ENCODE measurements at regions not wholly inside any gene's neighbourhood (a gene's known extent, or its start where the extent isn't known, plus 50 kb on each side); places are given as distances from the start of the nearest gene placed in this dataset.

- ATAC-seq: no peak
- no peaks in the 10 kb centered on the region for H3K9me3 ChIP-seq (ENCODE audit: control insufficient read depth, low read length, poor library complexity, severe bottlenecking)
- H3K4me3 Mint-ChIP-seq: no peak overlapping the region
Observed at GRCh38 chr5:29262339-29263123, 1931.0 kb upstream of the CDH6 start.

GRCh38 chr5:29261213-29261612, 1932.3 kb upstream of the CDH6 start:
- Mint-ChIP-seq H3K36me3 (ENCODE audit: low read depth) (no peaks in the 10 kb centered on the region), H3K4me1 (no peaks in the 10 kb centered on the region), H3K27me3 (no peaks in the 10 kb centered on the region), H3K4me3 (no peak overlapping the region), H3K27ac (no peak overlapping the region)
- DNase-seq: no peak
- ATAC-seq: no peak
- H3K9me3 ChIP-seq (ENCODE audit: control insufficient read depth, low read length, poor library complexity, severe bottlenecking): no peaks in the 10 kb centered on the region

More at GRCh38 chr5:29262339-29263123, 1931.0 kb upstream of the CDH6 start:
- Mint-ChIP-seq H3K27me3 (no peaks in the 10 kb centered on the region), H3K27ac (no peak overlapping the region), H3K36me3 (ENCODE audit: low read depth) (no peaks in the 10 kb centered on the region), H3K4me1 (no peaks in the 10 kb centered on the region)
- no peak for DNase-seq

- Mint-ChIP-seq H3K4me3 (no peak overlapping the region), H3K27ac (no peak overlapping the region), H3K36me3 (ENCODE audit: low read depth) (no peaks in the 10 kb centered on the region), H3K27me3 (no peaks in the 10 kb centered on the region), H3K4me1 (no peaks in the 10 kb centered on the region)
- no peaks in the 10 kb centered on the region for H3K9me3 ChIP-seq (ENCODE audit: control insufficient read depth, low read length, poor library complexity, severe bottlenecking)
- DNase-seq: no peak
- ATAC-seq: no peak
Observed at GRCh38 chr5:29252390-29252789, 1941.1 kb upstream of the CDH6 start.

- no peak for DNase-seq
- H3K9me3 ChIP-seq (ENCODE audit: control insufficient read depth, low read length, poor library complexity, severe bottlenecking): no peaks in the 10 kb centered on the region
- Mint-ChIP-seq H3K27ac (no peak overlapping the region), H3K36me3 (ENCODE audit: low read depth) (no peaks in the 10 kb centered on the region), H3K4me3 (no peak overlapping the region), H3K4me1 (no peaks in the 10 kb centered on the region), H3K27me3 (no peaks in the 10 kb centered on the region)
- no peak for ATAC-seq
Observed at GRCh38 chr5:29247346-29248028, 1946.0 kb upstream of the CDH6 start.

- Mint-ChIP-seq H3K4me3 (no peak overlapping the region), H3K36me3 (ENCODE audit: low read depth) (no peaks in the 10 kb centered on the region), H3K4me1 (no peaks in the 10 kb centered on the region), H3K27me3 (no peaks in the 10 kb centered on the region), H3K27ac (no peak overlapping the region)
- H3K9me3 ChIP-seq (ENCODE audit: control insufficient read depth, low read length, poor library complexity, severe bottlenecking): no peaks in the 10 kb centered on the region
- DNase-seq (no peak), ATAC-seq (no peak)
Observed at GRCh38 chr5:29240379-29240778, 1953.1 kb upstream of the CDH6 start.

DNA sequence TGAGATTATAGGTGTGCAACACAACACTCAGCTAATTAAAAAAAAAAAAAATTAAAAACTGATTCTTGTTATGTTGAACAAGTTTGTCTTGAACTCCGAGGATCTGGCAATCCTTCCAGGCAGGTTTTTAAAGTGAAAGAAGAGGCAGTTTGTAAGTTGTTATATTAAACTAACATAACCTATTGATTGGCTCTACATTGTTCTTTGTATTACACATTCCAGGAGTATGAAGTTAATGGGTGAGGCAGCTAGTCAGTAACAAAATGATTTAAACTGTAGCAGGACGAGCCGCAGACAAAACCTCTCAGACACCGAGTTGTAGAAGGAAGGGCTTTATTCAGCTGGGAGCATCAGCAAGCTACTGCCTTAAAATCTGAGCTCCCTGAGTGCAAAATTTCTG, 1953.9 kb upstream of the CDH6 start:
- ATAC-seq: no peak
- no peaks in the 10 kb centered on the region for H3K9me3 ChIP-seq (ENCODE audit: control insufficient read depth, low read length, poor library complexity, severe bottlenecking)
- Mint-ChIP-seq H3K27me3 (no peaks in the 10 kb centered on the region), H3K4me3 (no peak overlapping the region), H3K36me3 (ENCODE audit: low read depth) (no peaks in the 10 kb centered on the region), H3K27ac (no peak overlapping the region), H3K4me1 (no peaks in the 10 kb centered on the region)
- no peak for DNase-seq

DNA sequence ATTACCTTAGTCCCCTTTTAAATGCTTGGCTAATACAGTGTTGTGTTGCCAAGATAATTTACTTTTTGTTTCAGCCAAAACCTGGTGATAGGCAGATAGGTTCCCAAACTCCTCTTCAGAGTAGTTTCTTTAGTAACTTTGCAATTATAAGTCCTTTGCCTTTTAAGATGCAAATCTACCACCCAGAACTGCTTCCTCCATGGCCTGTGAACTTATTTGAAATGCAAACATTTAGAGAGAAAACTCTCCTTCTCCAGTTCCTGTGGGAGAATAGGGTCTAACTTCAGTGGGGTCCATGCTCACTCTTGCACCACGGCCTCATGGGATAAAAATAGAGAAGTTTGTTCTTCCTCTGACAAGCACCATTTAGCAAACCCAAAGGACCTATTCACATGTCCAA, 1955.4 kb upstream of the CDH6 start:
- DNase-seq: no peak
- Mint-ChIP-seq H3K27ac (no peak overlapping the region), H3K27me3 (no peaks in the 10 kb centered on the region), H3K4me3 (no peak overlapping the region), H3K36me3 (ENCODE audit: low read depth) (no peaks in the 10 kb centered on the region), H3K4me1 (no peaks in the 10 kb centered on the region)
- no peak for ATAC-seq
- H3K9me3 ChIP-seq (ENCODE audit: control insufficient read depth, low read length, poor library complexity, severe bottlenecking): no peaks in the 10 kb centered on the region

DNA sequence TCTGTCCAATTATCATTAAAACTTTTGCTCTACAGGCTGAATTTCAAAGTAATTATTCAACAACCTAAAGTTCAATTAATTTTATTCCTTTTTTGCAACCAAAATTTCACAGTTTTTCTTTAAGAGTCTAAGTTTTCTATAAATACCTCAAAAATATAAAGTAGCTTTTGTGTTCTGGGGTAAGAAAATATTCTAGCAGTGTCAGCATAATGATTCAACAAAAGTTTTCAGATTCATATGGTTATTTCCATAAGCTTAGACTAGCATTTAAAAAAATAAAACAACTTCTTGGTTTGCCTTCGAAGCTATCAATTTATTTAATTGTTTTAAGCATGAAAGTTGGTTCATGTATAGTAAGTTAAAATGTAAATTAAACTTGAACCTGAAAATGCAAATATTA, 1962.3 kb upstream of the CDH6 start:
- H3K27me3 Mint-ChIP-seq: no peaks in the 10 kb centered on the region
- H3K36me3 Mint-ChIP-seq (ENCODE audit: low read depth): no peaks in the 10 kb centered on the region
- H3K27ac Mint-ChIP-seq: no peak overlapping the region
- no peak for ATAC-seq
- H3K4me3 Mint-ChIP-seq: no peak overlapping the region
- H3K4me1 Mint-ChIP-seq: no peaks in the 10 kb centered on the region
- H3K9me3 ChIP-seq (ENCODE audit: control insufficient read depth, low read length, poor library complexity, severe bottlenecking): no peaks in the 10 kb centered on the region
- DNase-seq: no peak

DNA sequence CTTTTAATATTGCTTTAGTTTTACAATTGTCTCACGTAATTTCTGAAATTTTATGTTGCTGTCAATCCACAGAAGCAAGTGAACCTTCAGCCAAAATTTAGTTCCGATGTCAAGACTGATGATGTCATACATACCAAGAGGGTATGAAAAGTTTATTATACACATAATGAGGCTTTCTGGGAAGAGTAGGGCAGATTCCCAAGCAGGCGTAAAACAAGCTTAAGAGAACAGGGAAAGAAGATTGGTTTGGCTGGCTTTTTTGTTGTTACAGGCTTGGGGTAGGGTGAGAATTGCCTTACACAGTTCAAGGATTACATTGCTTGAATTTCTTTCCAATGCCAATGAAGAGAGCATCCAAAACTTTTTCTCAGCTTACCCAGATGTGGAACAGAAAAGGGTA, 1962.9 kb upstream of the CDH6 start:
- DNase-seq (no peak), ATAC-seq (no peak)
- no peaks in the 10 kb centered on the region for H3K9me3 ChIP-seq (ENCODE audit: control insufficient read depth, low read length, poor library complexity, severe bottlenecking)
- no peaks in the 10 kb centered on the region for H3K27me3 Mint-ChIP-seq
- H3K4me3 Mint-ChIP-seq: no peak overlapping the region
- no peaks in the 10 kb centered on the region for H3K36me3 Mint-ChIP-seq (ENCODE audit: low read depth)
- no peaks in the 10 kb centered on the region for H3K4me1 Mint-ChIP-seq
- H3K27ac Mint-ChIP-seq: no peak overlapping the region

DNA sequence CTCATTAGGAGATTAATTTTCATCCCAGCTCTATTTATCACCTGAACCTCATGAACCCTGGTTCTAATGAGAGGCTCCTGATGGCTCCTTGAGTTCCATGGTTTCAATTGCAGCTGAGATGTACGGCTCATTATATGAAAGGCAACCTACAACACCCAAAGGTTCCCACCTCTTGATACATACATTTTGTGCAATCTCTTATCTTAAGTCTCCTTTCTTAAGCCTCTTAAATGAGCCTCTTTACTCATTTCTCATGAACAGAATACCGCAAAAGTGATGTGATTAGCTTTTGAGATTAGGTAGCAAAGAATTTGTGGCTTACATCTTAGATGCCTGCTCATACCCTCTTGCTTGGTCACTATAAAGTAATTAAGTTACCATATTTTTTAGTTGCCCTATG, 1964.0 kb upstream of the CDH6 start:
- no peak overlapping the region for H3K4me3 Mint-ChIP-seq
- ATAC-seq: no peak
- H3K9me3 ChIP-seq (ENCODE audit: control insufficient read depth, low read length, poor library complexity, severe bottlenecking): no peaks in the 10 kb centered on the region
- H3K36me3 Mint-ChIP-seq (ENCODE audit: low read depth): no peaks in the 10 kb centered on the region
- H3K27me3 Mint-ChIP-seq: no peaks in the 10 kb centered on the region
- no peak overlapping the region for H3K27ac Mint-ChIP-seq
- H3K4me1 Mint-ChIP-seq: no peaks in the 10 kb centered on the region
- no peak for DNase-seq

GRCh38 chr5:29218138-29218537, 1975.3 kb upstream of the CDH6 start:
- no peaks in the 10 kb centered on the region for H3K9me3 ChIP-seq (ENCODE audit: control insufficient read depth, low read length, poor library complexity, severe bottlenecking)
- no peaks in the 10 kb centered on the region for H3K36me3 Mint-ChIP-seq (ENCODE audit: low read depth)
- ATAC-seq: no peak
- no peaks in the 10 kb centered on the region for H3K27me3 Mint-ChIP-seq
- no peak overlapping the region for H3K4me3 Mint-ChIP-seq
- DNase-seq: no peak
- H3K4me1 Mint-ChIP-seq: no peaks in the 10 kb centered on the region
- no peak overlapping the region for H3K27ac Mint-ChIP-seq

DNA sequence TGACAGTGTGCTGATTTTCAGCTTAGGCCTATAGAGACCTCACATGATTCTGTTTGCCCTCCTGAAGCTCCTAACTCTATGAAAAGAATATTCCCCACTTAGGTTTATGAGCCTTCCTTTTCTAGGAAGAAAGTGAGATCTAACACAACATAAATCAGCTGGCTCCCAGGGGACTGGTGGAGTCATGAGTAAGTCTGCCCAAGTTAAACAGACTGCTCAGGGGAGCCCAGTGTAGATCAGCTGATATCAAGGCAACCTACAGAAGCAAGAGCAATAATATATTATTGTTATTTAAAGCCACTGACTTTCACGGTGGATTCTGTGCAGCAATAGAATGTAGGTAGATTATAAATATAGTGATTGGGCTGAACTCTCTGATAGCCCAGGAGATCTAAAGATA, 1978.6 kb upstream of the CDH6 start:
- no peak overlapping the region for H3K4me3 Mint-ChIP-seq
- H3K4me1 Mint-ChIP-seq: no peaks in the 10 kb centered on the region
- no peaks in the 10 kb centered on the region for H3K9me3 ChIP-seq (ENCODE audit: control insufficient read depth, low read length, poor library complexity, severe bottlenecking)
- no peaks in the 10 kb centered on the region for H3K36me3 Mint-ChIP-seq (ENCODE audit: low read depth)
- DNase-seq: no peak
- H3K27me3 Mint-ChIP-seq: no peaks in the 10 kb centered on the region
- no peak for ATAC-seq
- H3K27ac Mint-ChIP-seq: no peak overlapping the region

DNA sequence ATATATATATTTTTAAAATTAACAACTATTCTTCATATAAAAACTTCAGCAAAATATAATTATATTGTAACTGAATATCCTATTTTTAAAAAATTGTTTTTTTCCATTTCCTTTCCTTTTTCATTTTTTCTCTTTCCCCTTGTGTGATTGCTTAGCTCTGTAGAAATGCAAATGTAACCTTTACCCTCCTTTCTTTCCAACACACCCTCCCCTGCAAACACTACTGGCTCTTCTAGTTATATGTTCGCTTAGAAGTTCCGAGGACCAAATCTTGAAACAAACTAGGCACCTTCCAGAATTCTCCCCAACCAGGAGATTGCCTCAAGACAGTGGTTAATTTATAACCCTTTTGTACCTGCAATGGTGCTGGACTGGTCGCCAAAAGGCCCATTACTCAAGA, 1980.0 kb upstream of the CDH6 start:
- DNase-seq (no peak), ATAC-seq (no peak)
- Mint-ChIP-seq H3K27ac (no peak overlapping the region), H3K36me3 (ENCODE audit: low read depth) (no peaks in the 10 kb centered on the region), H3K27me3 (no peaks in the 10 kb centered on the region), H3K4me3 (no peak overlapping the region), H3K4me1 (no peaks in the 10 kb centered on the region)
- H3K9me3 ChIP-seq (ENCODE audit: control insufficient read depth, low read length, poor library complexity, severe bottlenecking): no peaks in the 10 kb centered on the region

- DNase-seq (no peak), ATAC-seq (no peak)
- Mint-ChIP-seq H3K4me1 (no peaks in the 10 kb centered on the region), H3K27me3 (no peaks in the 10 kb centered on the region), H3K4me3 (no peak overlapping the region), H3K27ac (no peak overlapping the region), H3K36me3 (ENCODE audit: low read depth) (no peaks in the 10 kb centered on the region)
- H3K9me3 ChIP-seq (ENCODE audit: control insufficient read depth, low read length, poor library complexity, severe bottlenecking): no peaks in the 10 kb centered on the region
Observed at GRCh38 chr5:29208024-29208423, 1985.5 kb upstream of the CDH6 start.
